Kidney (tissue), 13 donors: ENCODE measurements at regions not wholly inside any gene's neighbourhood (a gene's known extent, or its start where the extent isn't known, plus 50 kb on each side); places are given as distances from the start of the nearest gene placed in this dataset.

Experiments
- DNase-seq, 5 donors: peaks; one replicate each; pipeline ENCODE4 v3.0.0-alpha.2; 2013 to 2020
- FAIRE-seq: peaks from 2 replicates; lab custom pipeline; 2012; peaks lifted over from hg19 to GRCh38; lab: Jason Lieb, UNC
- H3K27ac ChIP-seq, 2 donors: one replicate each; pipeline ENCODE4 v1.7.0; 2013; ENCODE audit warnings: low read depth in 2 of 2, low read length in 2 of 2, inconsistent platforms in 1 of 2
- H3K27me3 ChIP-seq: one replicate; pipeline ENCODE4 v1.7.1; 2013; ENCODE audit warnings: low read length, inconsistent platforms; ENCODE audit not compliant: control insufficient read depth, insufficient read depth
- H3K36me3 ChIP-seq, 3 donors: one replicate each; pipeline versions ENCODE4 v1.7.0 to v1.7.1; 2013; ENCODE audit warnings: low read length in 3 of 3, control low read depth in 1 of 3, inconsistent platforms in 1 of 3; ENCODE audit not compliant: insufficient read depth in 3 of 3, control insufficient read depth in 2 of 3
- H3K4me1 ChIP-seq, 3 donors: one replicate each; pipeline versions ENCODE4 v1.7.0 to v1.7.1; 2013; ENCODE audit warnings: low read length in 3 of 3, inconsistent platforms in 1 of 3, low read depth in 1 of 3; ENCODE audit not compliant: control insufficient read depth in 2 of 3, insufficient read depth in 2 of 3
- H3K4me3 ChIP-seq, 3 donors: one replicate each; pipeline versions ENCODE4 v1.7.0 to v1.8.1; 2013; ENCODE audit warnings: low read length in 3 of 3, control low read depth in 1 of 3, inconsistent platforms in 1 of 3
- H3K9ac ChIP-seq, 3 donors: one replicate each; pipeline versions ENCODE4 v1.7.0 to v1.7.1; 2013; ENCODE audit warnings: low read length in 3 of 3, control low read depth in 1 of 3, inconsistent platforms in 1 of 3
- H3K9me3 ChIP-seq, 3 donors: one replicate each; pipeline versions ENCODE4 v1.7.0 to v1.7.1; 2013; ENCODE audit warnings: low read length in 3 of 3, control low read depth in 1 of 3, inconsistent platforms in 1 of 3; ENCODE audit not compliant: control insufficient read depth in 2 of 3, insufficient read depth in 1 of 3
- CTCF ChIP-seq: IDR thresholded peaks from 3 replicates; pipeline ENCODE4 v1.5.1; 2012; ENCODE audit warnings: mild to moderate bottlenecking, moderate library complexity, borderline replicate concordance; ENCODE audit not compliant: insufficient read depth; ENCODE audit errors: extremely low read depth
- intact Hi-C: fragments of 100-400 bp; cut with DNase I; formaldehyde crosslinking; loops from one replicate; pipeline ENCODE4 v1.11.1; 2022
- donor health status: control.
- donor health status: control.
- donor health status: control.
- donor health status: control.
- donor health status: control.
- donor health status: DM: yes; HTN: yes; CAD: no.
- donor health status: Normal renal cell carcinoma (clear cell type).

- no peak for DNase-seq
- Histone ChIP-seq H3K27ac (no peak overlapping the region), H3K9me3 (peaks cover 0 to 3% (median 0%) of the 10 kb centered on the region in 3 donors), H3K27me3 (no peaks in the 10 kb centered on the region), H3K4me1 (no peaks in the 10 kb centered on the region), H3K9ac (no peak overlapping the region), H3K4me3 (no peak overlapping the region), H3K36me3 (no peaks in the 10 kb centered on the region)
- no peak for TF ChIP-seq CTCF
- FAIRE-seq: no peak
- intact Hi-C loops: no loop called here
These were observed 106.4 kb downstream of the SLC24A2 start for GRCh38 chr9:19682397-19682796.

GRCh38 chr9:19681846-19682245, 107.0 kb downstream of the SLC24A2 start:
- H3K27ac ChIP-seq: no peak overlapping the region
- H3K27me3 ChIP-seq: no peaks in the 10 kb centered on the region
- DNase-seq (no peak), FAIRE-seq (no peak)
- H3K36me3 ChIP-seq: no peaks in the 10 kb centered on the region
- intact Hi-C loops: no loop called here
- no peak overlapping the region for H3K4me3 ChIP-seq
- H3K9ac ChIP-seq: no peak overlapping the region
- no peak for TF ChIP-seq CTCF
- H3K9me3 ChIP-seq: peaks cover 0 to 3% (median 0%) of the 10 kb centered on the region in 3 donors
- H3K4me1 ChIP-seq: no peaks in the 10 kb centered on the region

- Histone ChIP-seq H3K36me3 (no peaks in the 10 kb centered on the region), H3K4me1 (no peaks in the 10 kb centered on the region), H3K4me3 (no peak overlapping the region), H3K9ac (no peak overlapping the region), H3K9me3 (no peaks in the 10 kb centered on the region), H3K27me3 (no peaks in the 10 kb centered on the region), H3K27ac (no peak overlapping the region)
- DNase-seq (no peak), FAIRE-seq (no peak)
- no peak for TF ChIP-seq CTCF
- intact Hi-C loops: no loop called here
These were observed 110.9 kb downstream of the SLC24A2 start for GRCh38 chr9:19677924-19678323.

GRCh38 chr9:19675492-19675891, 113.3 kb downstream of the SLC24A2 start:
- Histone ChIP-seq H3K27me3 (no peaks in the 10 kb centered on the region), H3K9ac (no peak overlapping the region), H3K27ac (no peak overlapping the region), H3K36me3 (no peaks in the 10 kb centered on the region), H3K4me3 (no peak overlapping the region), H3K4me1 (no peaks in the 10 kb centered on the region), H3K9me3 (no peaks in the 10 kb centered on the region)
- intact Hi-C loops: no loop called here
- TF ChIP-seq CTCF: no peak
- DNase-seq (no peak), FAIRE-seq (no peak)
